Bronchial epithelial cell (primary cell): ENCODE measurements at regions not wholly inside any gene's neighbourhood (a gene's known extent, or its start where the extent isn't known, plus 50 kb on each side); places are given as distances from the start of the nearest gene placed in this dataset.

Experiments
- DNase-seq: peaks from one replicate; pipeline ENCODE4 v3.0.0-alpha.2; 2010; ENCODE audit warnings: low read depth
- FAIRE-seq: peaks from 2 replicates; lab custom pipeline; 2011; peaks lifted over from hg19 to GRCh38; lab: Jason Lieb, UNC
- H3K27me3 ChIP-seq: 2 replicates; pipeline ENCODE4 v1.5.1; 2011; ENCODE audit warnings: low read length; ENCODE audit not compliant: control insufficient read depth, insufficient read depth
- H3K36me3 ChIP-seq: 2 replicates; pipeline ENCODE4 v1.5.1; 2011; ENCODE audit warnings: low read length; ENCODE audit not compliant: control insufficient read depth, insufficient read depth
- H3K4me3 ChIP-seq: 2 replicates; pipeline ENCODE4 v1.5.1; 2011; ENCODE audit warnings: mild to moderate bottlenecking, low read depth, low read length, control low read depth
- CTCF ChIP-seq: IDR thresholded peaks from 2 replicates; pipeline ENCODE4 v1.5.1; 2011; ENCODE audit warnings: mild to moderate bottlenecking, moderate library complexity, low read length, control low read depth, inconsistent platforms; ENCODE audit not compliant: insufficient read depth, severe bottlenecking

DNA sequence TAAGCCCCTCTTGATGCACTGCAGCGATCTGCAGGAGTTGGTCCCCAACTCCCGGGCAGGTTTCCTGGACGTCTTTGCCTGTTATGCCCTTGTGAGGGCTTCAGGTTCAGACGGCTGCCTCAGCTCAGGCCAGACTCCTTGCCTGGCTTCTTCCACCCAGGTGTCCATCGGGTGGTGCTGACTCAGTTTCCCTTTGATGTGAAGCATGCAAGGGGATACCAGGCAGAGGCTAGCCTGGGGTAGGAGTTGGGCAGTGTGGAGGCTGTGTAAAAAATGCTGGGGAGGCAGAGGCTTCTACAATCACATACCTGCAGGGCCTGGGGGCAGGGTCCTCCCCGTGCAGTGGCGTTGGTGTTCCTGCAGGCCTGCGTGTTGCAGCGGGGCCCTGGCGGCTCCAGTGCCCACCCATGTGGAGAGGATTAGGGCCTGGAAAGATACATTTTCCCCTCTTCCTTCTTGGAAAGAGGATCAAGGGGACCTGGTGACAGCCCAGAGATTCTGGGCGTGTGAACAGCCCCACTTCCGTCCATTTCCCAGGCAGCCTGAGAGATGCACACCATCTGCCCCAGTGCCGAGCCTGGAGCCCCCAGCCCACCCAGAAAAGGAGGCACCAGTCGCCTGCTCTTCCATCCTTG lies 338.3 kb downstream of the DYSF start:
- Histone ChIP-seq H3K4me3 (no peak overlapping the region), H3K36me3 (no peaks in the 10 kb centered on the region), H3K27me3 (no peaks in the 10 kb centered on the region)
- no peak for DNase-seq
- no peak for FAIRE-seq
- no peak for TF ChIP-seq CTCF

DNA sequence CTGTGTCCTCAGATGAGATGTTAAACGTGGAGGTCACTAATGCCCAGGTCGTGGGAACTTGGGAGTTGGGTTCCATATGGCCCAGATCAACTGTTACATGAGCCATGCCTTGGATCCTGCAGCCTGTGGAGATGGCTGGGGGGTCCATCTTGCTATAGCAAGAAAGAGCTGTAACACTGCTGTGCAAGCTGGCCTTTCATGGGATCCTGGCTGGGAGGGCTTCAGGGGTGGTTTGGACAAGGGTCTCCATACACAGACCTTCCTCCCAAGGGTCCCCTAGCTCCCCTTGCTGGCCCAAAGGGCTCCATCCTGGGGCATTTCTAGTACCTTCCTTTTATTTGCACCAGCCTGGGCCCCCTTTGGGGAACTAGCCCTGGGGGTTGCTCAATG lies 337.7 kb downstream of the DYSF start:
- Histone ChIP-seq H3K4me3 (no peak overlapping the region), H3K36me3 (no peaks in the 10 kb centered on the region), H3K27me3 (no peaks in the 10 kb centered on the region)
- no peak for DNase-seq
- FAIRE-seq: no peak
- TF ChIP-seq CTCF: no peak

- H3K4me3 ChIP-seq: no peak overlapping the region
- no peak for DNase-seq
- FAIRE-seq: no peak
- no peaks in the 10 kb centered on the region for H3K36me3 ChIP-seq
- H3K27me3 ChIP-seq: no peaks in the 10 kb centered on the region
- no peak for TF ChIP-seq CTCF
Observed at GRCh38 chr2:71790226-71791060, 337.1 kb downstream of the DYSF start.

DNA sequence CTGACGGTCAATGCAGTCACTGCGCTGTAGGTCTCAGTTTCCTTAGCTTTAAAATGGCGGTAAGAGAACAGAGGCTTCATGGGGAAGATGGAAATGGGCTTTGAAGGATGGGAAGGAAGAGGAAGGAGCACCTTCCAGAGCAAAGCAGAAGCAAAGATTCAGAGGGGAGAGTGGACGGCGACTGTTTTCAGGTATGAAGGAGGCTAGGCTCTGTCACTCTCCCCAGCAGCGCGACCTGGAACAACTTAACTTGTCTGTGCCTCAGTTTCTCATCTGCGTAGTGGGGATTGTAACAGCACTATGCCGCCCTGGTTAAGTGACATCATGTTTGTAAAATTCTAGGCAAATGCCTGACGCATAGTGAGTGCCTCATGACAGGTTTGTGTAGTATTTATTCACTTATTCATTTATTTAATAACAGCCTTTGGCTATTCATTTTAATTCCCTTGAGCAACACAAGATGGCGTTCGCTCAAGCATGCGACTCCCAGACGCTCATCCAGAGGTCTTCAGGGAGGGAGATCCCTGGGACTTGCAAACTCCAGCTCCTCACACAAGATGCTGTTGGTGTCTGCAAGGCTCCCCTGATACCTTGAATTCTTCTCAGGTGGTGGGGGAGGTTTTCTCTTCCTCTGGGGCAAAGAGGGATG lies 336.3 kb downstream of the DYSF start:
- no peaks in the 10 kb centered on the region for H3K27me3 ChIP-seq
- no peaks in the 10 kb centered on the region for H3K36me3 ChIP-seq
- no peak for FAIRE-seq
- TF ChIP-seq CTCF: no peak
- no peak overlapping the region for H3K4me3 ChIP-seq
- no peak for DNase-seq

- Histone ChIP-seq H3K27me3 (no peaks in the 10 kb centered on the region), H3K36me3 (no peaks in the 10 kb centered on the region), H3K4me3 (no peak overlapping the region)
- TF ChIP-seq CTCF: no peak
- no peak for FAIRE-seq
- no peak for DNase-seq
Observed at GRCh38 chr2:71788601-71789240, 335.4 kb downstream of the DYSF start.
